Head of caudate nucleus (tissue), 42 donors: ENCODE measurements at regions not wholly inside any gene's neighbourhood (a gene's known extent, or its start where the extent isn't known, plus 50 kb on each side); places are given as distances from the start of the nearest gene placed in this dataset.

ENCODE experiments used
- DNase-seq, 42 donors: peaks; one replicate each; pipeline versions ENCODE4 v3.0.0 to v3.0.0-alpha.2; 2020 to 2021; ENCODE audit warnings: mixed read lengths in 7 of 42
- intact Hi-C: fragments of 100-400 bp; cut with DNase I; formaldehyde crosslinking; loops from one replicate; pipeline ENCODE4 v1.15.0; 2022

- intact Hi-C loops, result no loop called here
- DNase-seq, result no peak
Measured at GRCh38 chr3:124609402-124609801, 120.8 kb upstream of the UMPS start.

GRCh38 chr3:124610130-124610529 lies 120.1 kb upstream of the UMPS start:
- intact Hi-C loops, result no loop called here
- no peak for DNase-seq

- intact Hi-C loops, result no loop called here
- DNase-seq, result no peak
Measured at GRCh38 chr3:124611520-124611919, 118.7 kb upstream of the UMPS start.

- intact Hi-C loops, result no loop called here
- DNase-seq, result no peak
Measured at GRCh38 chr3:124615896-124616543, 114.2 kb upstream of the UMPS start.

GRCh38 chr3:124617177-124617576 lies 113.1 kb upstream of the UMPS start:
- DNase-seq, result no peak
- intact Hi-C loops, result no loop called here

- intact Hi-C loops, result no loop called here
- DNase-seq, result no peak
Measured at GRCh38 chr3:124619887-124620599, 110.2 kb upstream of the UMPS start.

- intact Hi-C loops, result no loop called here
- no peak for DNase-seq
Measured at GRCh38 chr3:124620600-124621063, 109.6 kb upstream of the UMPS start.

- DNase-seq, result no peak
- intact Hi-C loops, result no loop called here
Measured at GRCh38 chr3:124621498-124621897, 108.8 kb upstream of the UMPS start.

GRCh38 chr3:124625074-124625473 lies 105.2 kb upstream of the UMPS start:
- DNase-seq, result no peak
- intact Hi-C loops, result no loop called here

GRCh38 chr3:124627501-124627908 lies 102.7 kb upstream of the UMPS start:
- intact Hi-C loops, result no loop called here
- no peak for DNase-seq

GRCh38 chr3:124628863-124629262 lies 101.4 kb upstream of the UMPS start:
- no peak for DNase-seq
- intact Hi-C loops, result no loop called here

- intact Hi-C loops, result no loop called here
- DNase-seq, result no peak
Measured at GRCh38 chr3:124629497-124629896, 100.8 kb upstream of the UMPS start.

- no peak for DNase-seq
- intact Hi-C loops, result no loop called here
Measured at GRCh38 chr3:124630960-124631359, 99.3 kb upstream of the UMPS start.

- no peak for DNase-seq
- intact Hi-C loops, result no loop called here
Measured at GRCh38 chr3:124631727-124632126, 98.5 kb upstream of the UMPS start.

GRCh38 chr3:124632566-124633140 lies 97.6 kb upstream of the UMPS start:
- DNase-seq, result no peak
- intact Hi-C loops, result no loop called here

- intact Hi-C loops, result no loop called here
- no peak for DNase-seq
Measured at GRCh38 chr3:124633524-124633923, 96.7 kb upstream of the UMPS start.

- intact Hi-C loops, result no loop called here
- DNase-seq, result no peak
Measured at GRCh38 chr3:124634210-124635168, 95.8 kb upstream of the UMPS start.

GRCh38 chr3:124635169-124635539 lies 95.1 kb upstream of the UMPS start:
- intact Hi-C loops, result no loop called here

GRCh38 chr3:124636101-124636862 lies 94.0 kb upstream of the UMPS start:
- no peak for DNase-seq
- intact Hi-C loops, result no loop called here

More at GRCh38 chr3:124635169-124635539, 95.1 kb upstream of the UMPS start:
- DNase-seq, result no peak
